B cell (primary cell): ENCODE measurements at regions not wholly inside any gene's neighbourhood (a gene's known extent, or its start where the extent isn't known, plus 50 kb on each side); places are given as distances from the start of the nearest gene placed in this dataset.

Experiments used
- EZH2 ChIP-seq: IDR thresholded peaks from 2 replicates; pipeline ENCODE4 v1.6.1; 2012; ENCODE audit warnings: borderline replicate concordance, low read depth, mild to moderate bottlenecking, moderate library complexity, low read length; ENCODE audit not compliant: insufficient read depth, poor library complexity, severe bottlenecking
- TF ChIP-seq, protein P1 (sequence below): fragments of 200-600 bp; IDR thresholded peaks from one replicate; pipeline ENCODE4 v1.8.0; 2022; ENCODE audit warnings: antibody characterized with exemption, mild to moderate bottlenecking

DNA sequence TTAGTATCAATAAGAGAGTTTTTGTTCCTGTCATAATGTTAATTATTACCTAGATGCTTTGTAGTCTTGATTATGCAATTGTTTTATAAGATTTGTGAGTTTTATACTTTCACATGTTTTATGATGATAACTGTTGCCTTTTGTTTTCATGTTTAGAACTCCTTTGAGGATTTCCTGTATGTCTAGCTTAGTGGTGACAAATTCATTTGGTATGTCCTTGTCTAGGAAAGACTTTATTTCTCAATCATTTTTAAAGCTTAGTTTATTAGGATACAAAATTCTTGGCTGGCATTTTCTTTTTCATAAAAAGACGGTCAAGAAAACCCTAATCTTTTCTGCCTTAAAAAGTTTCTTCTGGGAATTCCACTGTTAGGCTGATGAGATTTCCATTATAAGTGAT is 849.9 kb upstream of the EYS start:
- TF ChIP-seq, protein P1, sequence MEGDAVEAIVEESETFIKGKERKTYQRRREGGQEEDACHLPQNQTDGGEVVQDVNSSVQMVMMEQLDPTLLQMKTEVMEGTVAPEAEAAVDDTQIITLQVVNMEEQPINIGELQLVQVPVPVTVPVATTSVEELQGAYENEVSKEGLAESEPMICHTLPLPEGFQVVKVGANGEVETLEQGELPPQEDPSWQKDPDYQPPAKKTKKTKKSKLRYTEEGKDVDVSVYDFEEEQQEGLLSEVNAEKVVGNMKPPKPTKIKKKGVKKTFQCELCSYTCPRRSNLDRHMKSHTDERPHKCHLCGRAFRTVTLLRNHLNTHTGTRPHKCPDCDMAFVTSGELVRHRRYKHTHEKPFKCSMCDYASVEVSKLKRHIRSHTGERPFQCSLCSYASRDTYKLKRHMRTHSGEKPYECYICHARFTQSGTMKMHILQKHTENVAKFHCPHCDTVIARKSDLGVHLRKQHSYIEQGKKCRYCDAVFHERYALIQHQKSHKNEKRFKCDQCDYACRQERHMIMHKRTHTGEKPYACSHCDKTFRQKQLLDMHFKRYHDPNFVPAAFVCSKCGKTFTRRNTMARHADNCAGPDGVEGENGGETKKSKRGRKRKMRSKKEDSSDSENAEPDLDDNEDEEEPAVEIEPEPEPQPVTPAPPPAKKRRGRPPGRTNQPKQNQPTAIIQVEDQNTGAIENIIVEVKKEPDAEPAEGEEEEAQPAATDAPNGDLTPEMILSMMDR = no peak
- TF ChIP-seq EZH2 = no peak
